GM18507 (cell line): ENCODE measurements at regions not wholly inside any gene's neighbourhood (a gene's known extent, or its start where the extent isn't known, plus 50 kb on each side); places are given as distances from the start of the nearest gene placed in this dataset.

Experiments used
- DNase-seq: peaks from one replicate; pipeline ENCODE4 v3.0.0; 2011; ENCODE audit warnings: low read depth; ENCODE audit not compliant: insufficient read length; ENCODE audit errors: extremely low spot score
- FAIRE-seq: peaks from 2 replicates; lab custom pipeline; 2011; peaks lifted over from hg19 to GRCh38; lab: Jason Lieb, UNC

- FAIRE-seq = no peak
- DNase-seq = no peak
Measured at GRCh38 chr2:59080451-59081181, 839.5 kb upstream of the FANCL start.

- no peak for FAIRE-seq
- no peak for DNase-seq
Measured at GRCh38 chr2:59077981-59078531, 836.9 kb upstream of the FANCL start.

- DNase-seq (no peak), FAIRE-seq (no peak)
Measured at GRCh38 chr2:59077026-59077725, 836.1 kb upstream of the FANCL start.

GRCh38 chr2:59076079-59076619 lies 835.0 kb upstream of the FANCL start:
- DNase-seq (no peak), FAIRE-seq (no peak)

GRCh38 chr2:59074071-59074470 lies 832.9 kb upstream of the FANCL start:
- DNase-seq (no peak), FAIRE-seq (no peak)

GRCh38 chr2:59073286-59073685 lies 832.2 kb upstream of the FANCL start:
- no peak for DNase-seq
- no peak for FAIRE-seq

- FAIRE-seq (no peak), DNase-seq (no peak)
Measured at GRCh38 chr2:59068255-59068654, 827.1 kb upstream of the FANCL start.

GRCh38 chr2:59066787-59067399 lies 825.8 kb upstream of the FANCL start:
- FAIRE-seq (no peak), DNase-seq (no peak)

GRCh38 chr2:59047373-59047995 lies 806.4 kb upstream of the FANCL start:
- DNase-seq (no peak), FAIRE-seq (no peak)

GRCh38 chr2:59046401-59047372 lies 805.6 kb upstream of the FANCL start:
- FAIRE-seq (no peak), DNase-seq (no peak)

GRCh38 chr2:59044736-59045135 lies 803.6 kb upstream of the FANCL start:
- FAIRE-seq (no peak), DNase-seq (no peak)

GRCh38 chr2:59041139-59041538 lies 800.0 kb upstream of the FANCL start:
- no peak for FAIRE-seq
- DNase-seq = no peak

- FAIRE-seq = no peak
Measured at GRCh38 chr2:59034837-59035236, 793.7 kb upstream of the FANCL start.

GRCh38 chr2:59034106-59034505 lies 793.0 kb upstream of the FANCL start:
- DNase-seq = no peak
- FAIRE-seq = no peak

More at GRCh38 chr2:59034837-59035236, 793.7 kb upstream of the FANCL start:
- DNase-seq = no peak

GRCh38 chr2:59033661-59034060 lies 792.5 kb upstream of the FANCL start:
- FAIRE-seq (no peak), DNase-seq (no peak)

GRCh38 chr2:59032499-59032898 lies 791.4 kb upstream of the FANCL start:
- no peak for FAIRE-seq
- no peak for DNase-seq

- DNase-seq (no peak), FAIRE-seq (no peak)
Measured at GRCh38 chr2:59029058-59029457, 787.9 kb upstream of the FANCL start.

GRCh38 chr2:59027320-59027719 lies 786.2 kb upstream of the FANCL start:
- no peak for FAIRE-seq
- no peak for DNase-seq
